Kidney capillary endothelial cell (primary cell): ENCODE measurements at regions not wholly inside any gene's neighbourhood (a gene's known extent, or its start where the extent isn't known, plus 50 kb on each side); places are given as distances from the start of the nearest gene placed in this dataset.
"Not testable (repeated sequence)": the region's sequence is repeated elsewhere in the genome, so short reads cannot be mapped to it uniquely, and the experiment has no call there.

Experiments used
- DNase-seq: peaks from one replicate; pipeline ENCODE4 v3.0.0-alpha.2; 2018; ENCODE audit warnings: low spot score

- DNase-seq, result no peak
These were observed 99.9 kb downstream of the AREG start for GRCh38 chr4:74544655-74545361.

GRCh38 chr4:74545448-74545847 is 100.5 kb downstream of the AREG start:
- no peak for DNase-seq

- DNase-seq, result no peak
These were observed 101.1 kb downstream of the AREG start for GRCh38 chr4:74546057-74546456.

- no peak for DNase-seq
These were observed 102.1 kb downstream of the AREG start for GRCh38 chr4:74547042-74547441.

- no peak for DNase-seq
These were observed 103.6 kb downstream of the AREG start for GRCh38 chr4:74548561-74548960.

GRCh38 chr4:74549936-74550335 is 105.0 kb downstream of the AREG start:
- no peak for DNase-seq

- no peak for DNase-seq
These were observed 110.3 kb downstream of the AREG start for GRCh38 chr4:74555231-74555630.

GRCh38 chr4:74555843-74556242 is 110.9 kb downstream of the AREG start:
- DNase-seq, result no peak

- no peak for DNase-seq
These were observed 114.9 kb downstream of the AREG start for GRCh38 chr4:74559853-74560252.

GRCh38 chr4:74567981-74568380 is 123.0 kb downstream of the AREG start:
- no peak for DNase-seq

- no peak for DNase-seq
These were observed 125.2 kb downstream of the AREG start for GRCh38 chr4:74570095-74570494.

GRCh38 chr4:74578329-74578728 is 133.4 kb downstream of the AREG start:
- no peak for DNase-seq

- not testable (repeated sequence) for DNase-seq
These were observed 133.9 kb downstream of the AREG start for GRCh38 chr4:74578865-74579264.

- no peak for DNase-seq
These were observed 138.3 kb downstream of the AREG start for GRCh38 chr4:74583089-74583700.

- DNase-seq, result no peak
These were observed 138.8 kb downstream of the AREG start for GRCh38 chr4:74583757-74584156.

GRCh38 chr4:74588350-74588749 is 143.4 kb downstream of the AREG start:
- DNase-seq, result no peak

GRCh38 chr4:74590476-74590875 is 145.5 kb downstream of the AREG start:
- no peak for DNase-seq

GRCh38 chr4:74598611-74599325 is 153.8 kb downstream of the AREG start:
- no peak for DNase-seq

- DNase-seq, result no peak
These were observed 158.2 kb downstream of the AREG start for GRCh38 chr4:74603186-74603585.

- DNase-seq, result no peak
These were observed 163.4 kb downstream of the AREG start for GRCh38 chr4:74608151-74608949.

- no peak for DNase-seq
These were observed 165.6 kb downstream of the AREG start for GRCh38 chr4:74610491-74610890.

GRCh38 chr4:74612837-74613236 is 167.9 kb downstream of the AREG start:
- DNase-seq, result no peak
